MM.1S (cell line): ENCODE measurements at regions not wholly inside any gene's neighbourhood (a gene's known extent, or its start where the extent isn't known, plus 50 kb on each side); places are given as distances from the start of the nearest gene placed in this dataset.

Experiments
- DNase-seq: peaks from one replicate; pipeline ENCODE4 v3.0.0-alpha.2; 2015
- H2AFZ ChIP-seq: fragments of 300-600 bp; sonication (generic); 2 replicates; pipeline ENCODE4 v1.6.0; 2016; ENCODE audit warnings: antibody characterized with exemption, low read length
- H3F3A ChIP-seq: fragments of 300-600 bp; sonication (generic); 2 replicates; pipeline ENCODE4 v1.6.1; 2016; ENCODE audit warnings: mild to moderate bottlenecking, antibody characterized with exemption, low read length, moderate library complexity, mixed read lengths; ENCODE audit not compliant: insufficient read depth
- H3K27ac ChIP-seq: fragments of 300-600 bp; sonication (generic); 2 replicates; pipeline ENCODE4 v1.5.1; 2016; ENCODE audit warnings: mild to moderate bottlenecking, low read length
- H3K27me3 ChIP-seq: fragments of 300-600 bp; sonication (generic); replicated peaks from 2 replicates; pipeline ENCODE4 v1.6.0; 2016; ENCODE audit warnings: low read length; ENCODE audit not compliant: insufficient read depth
- H3K36me3 ChIP-seq: fragments of 300-600 bp; sonication (generic); replicated peaks from 2 replicates; pipeline ENCODE4 v1.6.1; 2016; ENCODE audit warnings: mild to moderate bottlenecking, low read length, mixed read lengths; ENCODE audit not compliant: insufficient read depth
- H3K4me1 ChIP-seq: fragments of 300-600 bp; sonication (generic); 2 replicates; pipeline ENCODE4 v1.6.1; 2016; ENCODE audit warnings: low read length, mixed read lengths
- H3K4me2 ChIP-seq: fragments of 300-600 bp; sonication (generic); 2 replicates; pipeline ENCODE4 v1.6.0; 2016; ENCODE audit warnings: low read depth, low read length
- H3K4me3 ChIP-seq: fragments of 300-600 bp; sonication (generic); 2 replicates; pipeline ENCODE4 v1.5.1; 2016; ENCODE audit warnings: low read length, mixed read lengths
- H3K79me2 ChIP-seq: fragments of 300-600 bp; sonication (generic); 2 replicates; pipeline ENCODE4 v1.6.1; 2016; ENCODE audit warnings: mixed run types, low read length, mixed read lengths
- H3K9ac ChIP-seq: fragments of 300-600 bp; sonication (generic); 2 replicates; pipeline ENCODE4 v1.6.1; 2016; ENCODE audit warnings: low read length, mixed read lengths
- H3K9me2 ChIP-seq: fragments of 300-600 bp; sonication (generic); replicated peaks from 2 replicates; pipeline ENCODE4 v1.6.1; 2016; ENCODE audit warnings: mild to moderate bottlenecking, low read length, mixed read lengths; ENCODE audit not compliant: insufficient read depth
- H3K9me3 ChIP-seq: fragments of 300-600 bp; sonication (generic); replicated peaks from 2 replicates; pipeline ENCODE4 v1.6.1; 2016; ENCODE audit warnings: mild to moderate bottlenecking, low read length, mixed read lengths; ENCODE audit not compliant: insufficient read depth
- H4K20me1 ChIP-seq: fragments of 300-600 bp; sonication (generic); 2 replicates; pipeline ENCODE4 v1.6.1; 2016; ENCODE audit warnings: mild to moderate bottlenecking, low read length, moderate library complexity, mixed read lengths; ENCODE audit not compliant: insufficient read depth
- CTCF ChIP-seq: fragments of 300-600 bp; sonication (generic); IDR thresholded peaks from 2 replicates; pipeline ENCODE4 v1.5.1; 2016; ENCODE audit warnings: antibody characterized with exemption, low read length, mixed read lengths
- EZH2 ChIP-seq: fragments of 300-600 bp; sonication (generic); optimal IDR thresholded peaks from 2 replicates; pipeline ENCODE3; 2017; ENCODE audit warnings: low read depth, mild to moderate bottlenecking, antibody characterized with exemption, low read length, mixed read lengths
- EZH2phosphoT487 ChIP-seq: fragments of 300-600 bp; sonication (generic); IDR thresholded peaks from 2 replicates; pipeline ENCODE4 v1.6.1; 2018; ENCODE audit warnings: antibody characterized with exemption, low read length

GRCh38 chr14:71621980-71622605 lies 310.1 kb upstream of the RGS6 start:
- H3K9me2 ChIP-seq, result no peaks in the 10 kb centered on the region
- H3K36me3 ChIP-seq, result no peaks in the 10 kb centered on the region
- no peaks in the 10 kb centered on the region for H3K79me2 ChIP-seq
- no peaks in the 10 kb centered on the region for H3F3A ChIP-seq
- no peaks in the 10 kb centered on the region for H3K27me3 ChIP-seq
- no peaks in the 10 kb centered on the region for H3K9me3 ChIP-seq
- no peaks in the 10 kb centered on the region for H4K20me1 ChIP-seq
- H2AFZ ChIP-seq, result no peak overlapping the region
- DNase-seq, result no peak
- no peak overlapping the region for H3K9ac ChIP-seq
- H3K4me1 ChIP-seq, result no peaks in the 10 kb centered on the region
- no peak overlapping the region for H3K4me2 ChIP-seq
- no peak for TF ChIP-seq CTCF
- no peak for TF ChIP-seq EZH2phosphoT487
- no peak for TF ChIP-seq EZH2
- no peak overlapping the region for H3K4me3 ChIP-seq
- H3K27ac ChIP-seq, result no peak overlapping the region

GRCh38 chr14:71623939-71624338 lies 308.3 kb upstream of the RGS6 start:
- TF ChIP-seq EZH2 (no peak), CTCF (no peak), EZH2phosphoT487 (no peak)

GRCh38 chr14:71625175-71625574 lies 307.1 kb upstream of the RGS6 start:
- Histone ChIP-seq H3K4me1 (no peaks in the 10 kb centered on the region), H3K27me3 (no peaks in the 10 kb centered on the region), H3K27ac (no peak overlapping the region)

More at GRCh38 chr14:71623939-71624338, 308.3 kb upstream of the RGS6 start:
- Histone ChIP-seq H3K9ac (no peak overlapping the region), H2AFZ (no peak overlapping the region), H3K4me1 (no peaks in the 10 kb centered on the region), H4K20me1 (no peaks in the 10 kb centered on the region), H3K9me3 (no peaks in the 10 kb centered on the region), H3K27me3 (no peaks in the 10 kb centered on the region), H3K36me3 (no peaks in the 10 kb centered on the region), H3K9me2 (no peaks in the 10 kb centered on the region), H3K4me3 (no peak overlapping the region), H3F3A (no peaks in the 10 kb centered on the region), H3K4me2 (no peak overlapping the region), H3K27ac (no peak overlapping the region), H3K79me2 (no peaks in the 10 kb centered on the region)
- no peak for DNase-seq

More at GRCh38 chr14:71625175-71625574, 307.1 kb upstream of the RGS6 start:
- no peaks in the 10 kb centered on the region for H4K20me1 ChIP-seq
- no peaks in the 10 kb centered on the region for H3K9me2 ChIP-seq
- H2AFZ ChIP-seq, result no peak overlapping the region
- no peak for DNase-seq
- no peaks in the 10 kb centered on the region for H3K9me3 ChIP-seq
- H3K36me3 ChIP-seq, result no peaks in the 10 kb centered on the region
- H3K4me3 ChIP-seq, result no peak overlapping the region
- no peaks in the 10 kb centered on the region for H3F3A ChIP-seq
- H3K79me2 ChIP-seq, result no peaks in the 10 kb centered on the region
- no peak overlapping the region for H3K9ac ChIP-seq
- no peak overlapping the region for H3K4me2 ChIP-seq
- TF ChIP-seq CTCF (no peak), EZH2 (no peak), EZH2phosphoT487 (no peak)
